GM23338 (cell line): ENCODE measurements at regions not wholly inside any gene's neighbourhood (a gene's known extent, or its start where the extent isn't known, plus 50 kb on each side); places are given as distances from the start of the nearest gene placed in this dataset.

Source experiments
- CTCF ChIP-seq, 2 experiments: fragments of 200-600 bp in 1 of 2; sonication (generic) in 1 of 2; conservative IDR thresholded peaks; 2 replicates each; pipeline versions ENCODE4 v1.5.1 to v1.6.1; 2016 to 2017; ENCODE audit warnings: antibody characterized with exemption in 2 of 2, low read depth in 2 of 2, mild to moderate bottlenecking in 2 of 2, moderate library complexity in 1 of 2
- EZH2 ChIP-seq: fragments of 200-600 bp; sonication (generic); IDR thresholded peaks from one replicate; pipeline ENCODE4 v1.8.0; 2017; ENCODE audit warnings: antibody characterized with exemption, mild to moderate bottlenecking, low read depth; ENCODE audit not compliant: unreplicated experiment
- EZH2phosphoT487 ChIP-seq: fragments of 200-600 bp; sonication (generic); IDR thresholded peaks from one replicate; pipeline ENCODE4 v1.8.1; 2018; ENCODE audit warnings: antibody characterized with exemption; ENCODE audit not compliant: unreplicated experiment
- JUNB ChIP-seq: IDR thresholded peaks from one replicate; pipeline ENCODE4 v1.6.1; 2016; ENCODE audit warnings: antibody characterized with exemption; ENCODE audit not compliant: unreplicated experiment
- POLR2AphosphoS5 ChIP-seq: IDR thresholded peaks from 2 replicates; pipeline ENCODE4 v1.6.1; 2016; ENCODE audit warnings: antibody characterized with exemption, low read depth
- STAT1 ChIP-seq: IDR thresholded peaks from one replicate; pipeline ENCODE4 v1.6.1; 2016; ENCODE audit warnings: antibody characterized with exemption; ENCODE audit not compliant: unreplicated experiment

- TF ChIP-seq POLR2AphosphoS5 (no peak), JUNB (no peak), CTCF (conservative IDR thresholded peaks at IDR 0.05; ENCODE audit: low read depth in 2 of 2) (no peak), EZH2phosphoT487 (no peak), EZH2 (no peak), STAT1 (no peak)
Observed at GRCh38 chr14:34078117-34078743, 127.4 kb upstream of the EGLN3 start.
